ENCODE measurements at regions not wholly inside any gene's neighbourhood (a gene's known extent, or its start where the extent isn't known, plus 50 kb on each side); places are given as distances from the start of the nearest gene placed in this dataset.

DNA sequence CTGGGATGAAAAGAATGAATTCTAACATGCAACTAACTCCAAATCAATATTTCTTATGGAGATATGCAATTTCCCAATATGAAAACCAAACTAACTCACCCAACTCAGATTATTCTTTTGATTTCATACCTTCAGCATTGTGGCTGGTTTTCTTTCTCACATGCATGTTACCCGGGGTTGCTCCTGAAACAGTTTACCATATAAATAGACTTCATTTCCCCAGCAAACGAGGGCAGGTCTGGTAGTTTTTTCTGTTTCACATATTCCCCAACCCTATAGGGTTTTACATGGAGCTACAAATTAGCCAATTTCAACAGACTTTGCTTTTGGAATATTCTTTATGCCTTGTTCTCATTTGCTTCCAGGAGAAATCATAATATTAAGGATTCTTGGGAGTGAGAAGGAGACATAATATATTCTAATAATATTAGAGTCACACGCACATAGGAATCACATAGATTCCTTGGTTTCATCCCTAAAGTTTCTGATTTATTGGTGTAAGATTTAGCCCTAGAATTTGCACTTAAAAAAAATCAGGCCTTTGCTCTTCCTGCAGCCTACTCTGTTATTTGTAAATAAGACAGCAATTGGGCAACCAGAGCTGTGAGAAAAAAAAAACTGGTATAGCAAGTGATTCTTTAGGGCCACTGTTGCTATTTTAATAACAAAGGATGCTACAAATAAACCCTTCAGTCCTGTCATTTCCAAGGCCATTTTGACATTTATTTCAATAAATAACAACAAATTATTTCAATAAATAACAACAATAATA lies 60.3 kb upstream of the FAM20A start:
- 72 to 81% (median 74%) methylated on average over 3 of the region's 3 CpGs for WGBS, 4 donors
- intact Hi-C loops (cut with DNase I): no loop called here
- Histone ChIP-seq H3K9me3 (peaks cover 0 to 9% (median 0%) of the 10 kb centered on the region in 12 donors), H3K36me3 (no peaks in the 10 kb centered on the region), H3K4me3 (no peak overlapping the region), H3K27me3 (no peaks in the 10 kb centered on the region), H3K27ac (no peak overlapping the region), H3K4me1 (peaks cover 0 to 4% (median 0%) of the 10 kb centered on the region in 12 donors)
- TF ChIP-seq POLR2A (IDR thresholded peaks at IDR 0.05): no peak
- TF ChIP-seq, protein P1, sequence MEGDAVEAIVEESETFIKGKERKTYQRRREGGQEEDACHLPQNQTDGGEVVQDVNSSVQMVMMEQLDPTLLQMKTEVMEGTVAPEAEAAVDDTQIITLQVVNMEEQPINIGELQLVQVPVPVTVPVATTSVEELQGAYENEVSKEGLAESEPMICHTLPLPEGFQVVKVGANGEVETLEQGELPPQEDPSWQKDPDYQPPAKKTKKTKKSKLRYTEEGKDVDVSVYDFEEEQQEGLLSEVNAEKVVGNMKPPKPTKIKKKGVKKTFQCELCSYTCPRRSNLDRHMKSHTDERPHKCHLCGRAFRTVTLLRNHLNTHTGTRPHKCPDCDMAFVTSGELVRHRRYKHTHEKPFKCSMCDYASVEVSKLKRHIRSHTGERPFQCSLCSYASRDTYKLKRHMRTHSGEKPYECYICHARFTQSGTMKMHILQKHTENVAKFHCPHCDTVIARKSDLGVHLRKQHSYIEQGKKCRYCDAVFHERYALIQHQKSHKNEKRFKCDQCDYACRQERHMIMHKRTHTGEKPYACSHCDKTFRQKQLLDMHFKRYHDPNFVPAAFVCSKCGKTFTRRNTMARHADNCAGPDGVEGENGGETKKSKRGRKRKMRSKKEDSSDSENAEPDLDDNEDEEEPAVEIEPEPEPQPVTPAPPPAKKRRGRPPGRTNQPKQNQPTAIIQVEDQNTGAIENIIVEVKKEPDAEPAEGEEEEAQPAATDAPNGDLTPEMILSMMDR (IDR thresholded peaks at IDR 0.05): no peak
- ATAC-seq (no peak), DNase-seq (no peak)

DNA sequence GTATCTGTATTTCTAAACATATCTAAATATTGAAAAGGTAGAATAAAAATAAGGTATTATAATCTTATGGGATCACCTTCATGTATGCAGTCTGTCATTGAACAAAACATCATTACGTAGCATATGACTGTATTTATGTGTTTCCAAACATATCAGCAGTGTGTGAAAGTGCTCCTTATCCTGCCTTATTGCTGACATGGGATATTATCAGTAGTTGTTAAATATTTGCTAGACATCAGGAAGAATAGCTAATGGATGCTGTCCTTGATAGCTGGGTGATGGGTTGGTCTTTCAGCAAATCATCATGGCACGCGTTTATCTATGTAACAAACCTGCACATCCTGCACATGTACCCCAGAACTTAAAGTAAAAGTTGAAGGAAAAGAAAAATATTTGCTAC lies 59.1 kb upstream of the FAM20A start:
- peaks cover 0 to 9% (median 0%) of the 10 kb centered on the region in 12 donors for H3K9me3 ChIP-seq
- no peak for TF ChIP-seq POLR2A (IDR thresholded peaks at IDR 0.05)
- TF ChIP-seq, protein P1 (IDR thresholded peaks at IDR 0.05): no peak
- intact Hi-C loops (cut with DNase I): no loop called here
- no peak for DNase-seq
- no peak overlapping the region for H3K4me3 ChIP-seq
- no peaks in the 10 kb centered on the region for H3K27me3 ChIP-seq
- ATAC-seq: no peak
- WGBS, 4 donors: 68 to 95% (median 90%) methylated on average over 3 of the region's 3 CpGs
- peaks cover 0 to 4% (median 0%) of the 10 kb centered on the region in 12 donors for H3K4me1 ChIP-seq
- H3K27ac ChIP-seq: no peak overlapping the region
- no peaks in the 10 kb centered on the region for H3K36me3 ChIP-seq

DNA sequence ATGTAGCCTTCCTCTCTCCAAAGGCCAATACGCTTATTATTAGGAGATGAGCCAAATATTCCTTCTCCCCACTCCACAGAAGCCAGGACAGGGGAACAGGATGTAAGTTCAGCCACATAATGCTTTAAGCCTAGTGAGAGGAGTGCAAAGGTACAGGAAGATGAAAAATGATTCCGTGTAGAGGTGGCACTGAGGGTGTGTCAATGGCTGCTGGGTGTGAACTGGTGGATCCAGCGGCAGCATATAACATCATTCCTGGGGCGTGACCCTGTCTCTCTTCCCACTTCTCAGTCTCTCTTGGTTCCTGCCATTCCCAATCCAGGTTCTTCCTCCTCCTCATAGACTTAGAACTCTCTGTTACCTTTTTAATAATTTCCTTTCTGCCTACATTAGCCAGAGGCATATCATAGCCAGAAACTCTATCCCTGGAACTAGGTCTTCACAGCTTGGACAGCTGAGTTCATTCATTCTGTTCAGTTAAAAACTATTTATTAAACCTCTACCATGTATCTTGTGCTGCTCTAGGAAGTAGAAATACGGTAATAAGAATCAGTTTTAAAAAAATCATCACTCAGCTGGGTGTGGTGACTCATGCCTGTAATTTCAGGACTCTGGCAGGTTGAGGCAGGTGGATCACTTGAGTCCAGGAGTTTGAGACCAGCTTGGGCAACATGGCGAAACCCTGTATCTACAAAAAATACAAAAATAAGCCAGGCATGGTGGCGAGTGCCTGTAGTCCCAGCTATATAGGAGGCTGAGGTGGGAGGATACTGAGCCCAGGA lies 58.0 kb upstream of the FAM20A start:
- Histone ChIP-seq H3K27me3 (no peaks in the 10 kb centered on the region), H3K4me1 (peaks cover 0 to 4% (median 0%) of the 10 kb centered on the region in 12 donors), H3K27ac (no peak overlapping the region), H3K4me3 (no peak overlapping the region), H3K9me3 (peaks cover 0 to 9% (median 0%) of the 10 kb centered on the region in 12 donors), H3K36me3 (no peaks in the 10 kb centered on the region)
- ATAC-seq: no peak
- intact Hi-C loops (cut with DNase I): no loop called here
- WGBS, 4 donors: 72 to 84% (median 78%) methylated on average over 7 of the region's 7 CpGs
- DNase-seq: no peak
- TF ChIP-seq POLR2A (IDR thresholded peaks at IDR 0.05): no peak
- TF ChIP-seq, protein P1 (IDR thresholded peaks at IDR 0.05): no peak

DNA sequence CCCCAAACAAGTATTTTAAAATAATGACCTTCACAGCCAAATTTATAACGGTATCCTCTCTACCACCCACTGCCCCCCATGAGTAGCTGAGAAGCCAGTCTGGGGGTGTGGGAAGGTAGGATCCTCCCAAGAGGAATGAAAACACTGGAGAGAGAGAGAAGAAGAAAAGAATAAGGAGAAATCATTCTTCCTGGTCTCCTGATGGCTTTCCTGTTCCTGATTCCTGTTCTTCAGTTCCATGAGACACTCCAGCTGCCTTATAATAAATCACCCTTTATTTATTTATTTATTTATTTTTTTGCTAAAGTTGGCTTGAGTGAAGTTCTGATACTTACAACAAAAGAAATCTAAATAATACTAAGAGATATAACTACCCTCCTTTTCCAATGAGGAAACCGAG lies 56.4 kb upstream of the FAM20A start:
- ATAC-seq: no peak
- Histone ChIP-seq H3K4me1 (peaks cover 0 to 4% (median 0%) of the 10 kb centered on the region in 12 donors), H3K27me3 (no peaks in the 10 kb centered on the region), H3K36me3 (no peaks in the 10 kb centered on the region), H3K9me3 (no peaks in the 10 kb centered on the region), H3K4me3 (no peak overlapping the region), H3K27ac (peak overlapping the region in 3 of 12 donors; percentile 12 to 48 (median 26))
- TF ChIP-seq, protein P1 (IDR thresholded peaks at IDR 0.05): no peak
- TF ChIP-seq POLR2A (IDR thresholded peaks at IDR 0.05): no peak
- WGBS, 4 donors: 57 to 78% (median 65%) methylated on average over 2 of the region's 2 CpGs
- DNase-seq: no peak
- intact Hi-C loops (cut with DNase I): no loop called here

Measured in heart left ventricle (tissue), 16 donors.